GM18873 (cell line): ENCODE measurements at regions not wholly inside any gene's neighbourhood (a gene's known extent, or its start where the extent isn't known, plus 50 kb on each side); places are given as distances from the start of the nearest gene placed in this dataset.
A peak's percentile ranks its signal among the peaks of the same experiment; 100 is the strongest.
"Not testable (repeated sequence)": the region's sequence is repeated elsewhere in the genome, so short reads cannot be mapped to it uniquely, and the experiment has no call there.

Experiments
- ATAC-seq: cut with Tn5 transposase; IDR thresholded peaks from one replicate; pipeline ENCODE4 v1.9.1; 2021; ENCODE audit warnings: mild to moderate bottlenecking, moderate library complexity, moderate number of reproducible peaks; ENCODE audit not compliant: unreplicated experiment, low FRiP score

DNA sequence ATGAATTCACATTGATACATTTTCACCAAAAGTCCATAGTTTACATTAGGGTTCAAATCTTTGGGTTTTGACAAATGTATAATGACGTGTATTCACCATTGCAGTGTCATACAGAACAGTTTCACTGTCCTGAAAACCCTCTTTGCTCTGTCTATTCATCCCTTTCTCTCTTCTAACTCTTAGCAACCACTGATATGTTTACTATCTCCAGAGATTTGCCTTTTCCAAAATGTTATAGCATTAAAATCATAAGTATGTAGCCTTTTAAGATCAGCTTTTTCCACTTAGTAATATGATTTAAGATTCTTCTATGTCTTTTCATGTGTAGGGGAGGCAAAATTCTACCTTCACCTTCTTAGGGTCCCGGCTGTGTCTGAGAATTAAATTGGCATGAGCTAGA, 203.8 kb downstream of the TPRG1 start:
- no peak for ATAC-seq

DNA sequence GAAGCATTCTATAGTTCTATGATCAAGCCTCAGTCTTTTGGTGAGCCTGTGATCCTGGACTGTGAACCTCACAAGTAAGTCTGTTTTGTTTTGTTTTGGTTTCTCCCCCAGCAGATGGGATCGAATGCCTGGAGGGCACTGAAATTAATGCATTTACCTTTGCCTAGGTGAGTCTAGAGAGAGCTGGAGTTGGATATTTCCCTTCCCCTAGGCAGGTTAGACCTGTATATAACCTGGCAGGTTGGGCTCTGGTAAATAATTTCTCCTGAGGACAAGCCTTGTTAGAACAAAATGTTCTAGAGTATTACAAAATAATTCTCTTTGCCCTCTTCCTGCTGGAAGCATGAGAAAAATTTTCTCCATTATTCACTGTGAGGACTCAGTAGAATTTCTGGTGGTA, 211.9 kb downstream of the TPRG1 start:
- no peak for ATAC-seq

DNA sequence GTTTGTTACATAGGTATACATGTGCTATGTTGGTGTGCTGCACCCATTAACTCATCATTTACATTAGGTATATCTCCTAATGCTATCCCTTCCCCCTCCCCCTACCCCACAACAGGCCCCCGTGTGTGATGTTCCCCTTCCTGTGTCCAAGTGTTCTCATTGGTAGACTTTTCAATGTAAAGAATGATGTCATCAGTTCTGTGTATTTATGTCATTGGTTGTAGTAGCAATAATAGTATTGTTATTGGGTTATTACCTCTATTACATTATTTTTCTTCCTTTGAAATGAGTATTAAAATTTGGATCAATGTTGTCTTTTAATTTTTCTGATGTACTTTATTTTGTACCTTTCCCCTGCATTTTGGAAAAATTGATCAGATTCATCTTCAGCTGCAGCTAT, 214.1 kb downstream of the TPRG1 start:
- not testable (repeated sequence) for ATAC-seq

DNA sequence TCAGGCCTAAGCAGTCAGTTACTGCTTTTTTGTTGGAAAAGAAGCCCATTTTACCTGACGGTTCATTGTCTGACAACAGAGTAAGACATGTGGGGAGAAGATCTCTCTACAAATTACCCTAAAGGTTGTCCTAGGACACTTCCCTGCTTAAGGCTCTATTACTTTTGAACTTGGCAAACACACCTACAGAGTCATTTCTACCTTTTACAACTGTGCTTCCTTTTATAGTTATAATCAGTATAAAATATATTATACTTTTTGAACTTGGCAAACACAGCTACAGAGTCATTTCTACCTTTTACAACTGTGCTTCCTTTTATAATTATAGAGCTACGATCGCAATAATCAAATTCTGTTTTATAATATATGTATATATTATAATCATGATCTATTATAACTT, 215.0 kb downstream of the TPRG1 start:
- no peak for ATAC-seq

DNA sequence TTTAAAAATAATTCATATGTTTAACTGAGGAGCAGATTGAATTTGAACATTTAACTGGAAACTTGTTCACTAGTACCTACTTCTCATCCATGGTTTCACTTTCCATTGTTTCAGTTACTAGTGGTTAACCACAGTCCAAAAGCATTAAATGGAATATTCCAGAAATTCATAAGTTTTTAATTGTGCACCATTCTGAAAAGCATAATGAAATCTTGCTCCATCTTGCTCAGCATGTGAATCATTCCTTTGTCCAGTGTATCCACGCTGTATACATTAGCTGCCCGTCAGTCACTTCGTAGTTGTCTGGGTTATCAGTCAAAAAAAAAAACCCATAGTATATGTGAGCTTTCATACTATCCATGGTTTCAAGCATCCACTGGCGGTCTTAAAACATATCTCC, 217.6 kb downstream of the TPRG1 start:
- ATAC-seq, result no peak

DNA sequence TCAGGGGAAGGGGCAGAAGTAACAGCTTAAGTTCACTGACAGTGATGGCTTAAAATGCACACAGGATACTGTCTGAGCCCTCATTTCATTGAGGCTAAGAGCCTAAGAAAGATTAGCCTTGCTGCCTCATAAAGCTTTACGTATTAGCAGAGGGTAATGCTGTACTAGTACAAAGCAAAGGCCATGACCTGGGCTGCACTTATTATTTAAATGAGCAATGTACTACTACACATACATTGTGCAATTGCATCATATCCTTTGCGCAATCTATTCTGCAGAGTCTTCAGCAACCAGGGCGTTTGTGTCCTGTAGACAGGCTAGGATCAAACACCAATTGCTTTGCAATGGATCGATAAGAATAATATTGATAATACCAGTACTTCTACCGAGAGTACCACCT, 221.8 kb downstream of the TPRG1 start:
- no peak for ATAC-seq

DNA sequence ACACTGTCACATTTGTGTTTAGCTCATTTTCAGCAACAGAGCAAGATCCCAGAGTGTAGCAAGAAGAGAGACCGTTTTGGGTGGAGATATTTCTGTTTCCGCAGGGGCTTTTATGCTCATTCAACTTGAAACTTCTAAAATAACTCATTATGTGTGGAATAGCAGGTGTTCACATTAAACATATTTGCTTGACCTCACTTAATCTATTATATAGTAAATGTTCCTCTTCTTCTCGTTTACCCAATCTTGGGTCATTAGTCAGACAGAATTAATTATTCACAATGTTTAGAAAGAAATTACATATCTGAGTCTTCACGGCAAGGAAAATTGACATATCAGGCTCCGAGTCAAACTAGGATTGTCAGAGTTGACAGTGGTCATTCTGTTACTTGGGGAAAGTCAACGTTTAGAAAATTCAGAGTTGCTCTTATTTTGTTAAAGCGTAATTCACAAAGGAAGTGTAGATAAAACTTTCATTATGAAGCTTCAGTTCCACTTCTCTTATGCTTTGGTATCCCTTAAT, 222.9 kb downstream of the TPRG1 start:
- ATAC-seq, result peak; percentile 92

DNA sequence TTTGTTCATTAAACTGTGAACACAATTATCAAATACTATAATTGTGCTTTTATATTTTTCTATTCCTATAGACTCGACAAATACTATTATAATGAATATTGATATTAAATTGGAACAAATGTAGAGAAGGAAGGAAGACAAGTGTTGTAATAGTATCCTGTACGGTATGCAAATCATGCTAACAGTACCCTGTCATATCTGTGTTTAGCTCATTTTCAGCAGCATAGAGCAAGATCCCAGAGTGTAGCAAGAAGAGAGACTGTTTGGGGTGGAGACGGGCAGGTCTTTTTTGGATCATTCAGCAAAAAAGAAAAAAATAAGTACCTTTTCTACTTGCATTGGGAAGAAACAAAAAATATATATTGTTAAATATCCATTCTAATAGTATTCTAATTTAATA, 224.1 kb downstream of the TPRG1 start:
- no peak for ATAC-seq

DNA sequence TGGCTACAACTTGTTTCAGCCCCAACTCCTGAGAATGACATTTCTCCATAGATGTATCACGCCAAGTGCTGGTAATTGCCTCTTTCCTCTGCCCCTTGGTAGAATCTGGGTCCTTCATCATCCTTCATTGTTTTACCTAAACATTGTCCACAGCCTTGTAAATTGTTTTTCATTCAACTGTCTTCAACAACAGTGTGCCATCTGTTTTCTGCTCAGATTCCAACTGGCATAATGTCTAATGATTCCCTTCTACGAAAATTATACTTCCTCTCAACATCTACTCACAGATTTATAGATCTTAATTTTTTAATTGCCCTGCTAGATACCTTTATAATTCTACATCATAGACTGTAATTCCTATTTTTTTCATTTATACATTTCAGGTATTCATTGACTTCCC, 226.9 kb downstream of the TPRG1 start:
- ATAC-seq, result no peak

DNA sequence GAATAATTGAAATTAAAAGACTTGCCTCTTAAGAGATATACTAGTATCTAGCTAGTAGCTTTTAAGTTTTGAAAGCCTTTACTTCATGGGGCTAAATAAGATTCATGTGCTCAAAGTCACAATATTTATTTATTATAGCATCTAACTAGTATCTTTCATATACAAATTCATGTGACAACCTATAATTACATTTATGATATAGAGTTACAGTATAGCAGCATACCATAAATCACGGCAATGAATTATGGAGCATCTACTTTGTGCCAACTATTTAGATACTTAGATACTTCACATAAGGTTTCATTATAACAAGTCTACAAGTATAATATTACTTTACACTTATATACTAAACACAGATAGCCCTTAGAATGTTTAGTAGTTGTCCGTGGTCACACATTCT, 229.4 kb downstream of the TPRG1 start:
- no peak for ATAC-seq

DNA sequence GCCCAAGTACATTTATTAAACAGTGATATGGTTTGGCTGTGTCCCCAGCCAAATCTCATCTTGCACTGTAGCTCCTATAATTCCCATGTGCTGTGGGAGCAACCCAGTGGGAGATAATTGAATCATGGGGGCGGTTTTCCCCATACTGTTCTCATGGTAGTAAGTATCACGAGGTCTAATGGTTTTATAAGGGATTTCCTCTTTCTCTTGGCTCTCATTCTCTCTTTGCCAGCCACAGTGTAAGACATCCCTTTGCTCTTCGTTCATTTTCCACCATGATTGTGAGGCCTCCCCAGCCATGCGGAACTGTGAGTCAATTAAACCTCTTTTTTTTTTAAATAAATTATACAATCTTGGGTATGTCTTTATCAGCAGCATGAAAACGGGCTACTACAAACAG, 228.0 kb upstream of the TP63 start:
- no peak for ATAC-seq

DNA sequence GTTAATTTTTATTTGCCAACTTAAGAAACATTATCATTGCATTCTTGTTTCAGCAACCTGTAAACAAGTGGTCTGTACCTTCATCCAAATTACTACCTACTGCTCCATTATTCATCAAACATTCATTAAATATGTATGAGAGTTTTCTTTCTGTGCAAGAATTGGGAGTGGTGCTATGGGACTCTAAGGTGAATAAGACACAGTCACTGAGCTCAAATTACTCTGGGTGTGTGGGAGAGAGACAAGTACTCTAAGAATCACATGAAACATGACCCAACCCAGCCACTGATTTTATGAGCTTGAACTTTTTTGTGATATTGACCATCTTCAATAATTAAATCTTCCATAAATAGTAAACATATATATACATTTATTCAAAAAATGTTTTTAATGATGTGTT, 227.2 kb upstream of the TP63 start:
- ATAC-seq, result no peak

DNA sequence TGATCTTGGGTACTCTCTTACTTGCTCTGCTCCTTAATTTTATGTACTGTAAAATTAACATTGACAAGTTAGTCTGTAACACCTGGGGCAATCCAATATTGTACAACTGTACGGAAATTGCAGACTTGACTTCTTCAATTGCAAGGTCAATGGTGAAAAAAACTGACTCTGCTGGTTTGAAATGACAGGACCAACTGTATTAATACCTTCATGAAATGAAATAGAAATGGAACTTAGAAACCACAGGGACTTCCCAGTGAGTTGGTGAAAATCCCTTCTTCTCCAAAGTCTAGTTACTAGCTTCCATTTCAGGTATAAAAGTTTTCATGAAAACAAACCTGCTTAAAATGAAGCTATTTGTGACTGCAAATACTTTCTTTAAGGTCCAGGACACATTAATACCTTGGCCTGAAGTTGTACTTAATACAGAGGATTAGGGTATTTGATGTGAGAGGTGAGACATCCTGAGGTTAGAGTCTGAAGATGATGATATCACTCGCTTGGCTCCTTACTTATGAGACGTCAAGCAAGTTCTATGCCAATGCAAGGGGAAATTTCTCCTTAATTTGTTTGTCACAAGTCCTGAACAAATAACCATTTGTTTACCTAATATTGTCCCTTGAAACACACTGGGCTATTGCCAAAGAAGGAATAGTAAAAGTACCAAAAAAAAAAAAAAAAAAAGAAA, 226.2 kb upstream of the TP63 start:
- no peak for ATAC-seq

DNA sequence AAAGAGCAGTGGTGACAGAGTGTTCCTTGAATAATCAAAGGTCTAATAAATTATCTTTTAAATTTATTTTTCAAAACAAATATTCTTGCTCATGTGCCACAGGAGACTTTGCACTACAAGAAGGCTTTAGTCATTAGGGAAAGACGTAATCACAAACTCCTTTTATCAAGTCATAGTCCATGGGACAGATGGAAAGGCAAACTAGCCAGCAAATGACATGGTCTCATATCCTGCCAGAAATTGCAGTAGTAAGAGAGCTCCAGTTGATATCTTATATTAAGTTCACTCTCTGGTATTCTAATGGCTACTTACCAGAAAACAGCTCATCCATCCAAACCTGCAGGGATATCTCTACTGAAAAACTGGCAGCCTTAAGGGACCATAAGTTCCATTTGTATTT, 225.0 kb upstream of the TP63 start:
- ATAC-seq, result no peak

DNA sequence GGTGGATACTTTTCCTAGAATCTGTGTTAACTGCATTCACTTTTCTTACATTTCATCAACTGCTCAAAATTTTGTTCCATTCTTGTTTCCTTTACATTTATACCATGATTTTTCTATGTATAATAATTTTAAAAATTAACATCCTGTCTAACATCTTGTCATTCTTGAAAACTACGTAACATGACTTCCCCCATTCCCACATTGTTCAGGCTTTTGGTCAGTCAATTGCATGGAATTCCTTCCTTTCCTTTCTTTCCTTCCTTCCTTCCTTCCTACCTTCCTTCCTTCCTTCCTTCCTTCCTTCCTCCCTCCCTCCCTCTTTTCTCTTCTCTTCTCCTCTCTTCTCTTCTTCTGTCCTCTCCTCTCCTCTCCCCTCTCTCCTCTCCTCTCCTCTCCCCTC, 220.7 kb upstream of the TP63 start:
- no peak for ATAC-seq

DNA sequence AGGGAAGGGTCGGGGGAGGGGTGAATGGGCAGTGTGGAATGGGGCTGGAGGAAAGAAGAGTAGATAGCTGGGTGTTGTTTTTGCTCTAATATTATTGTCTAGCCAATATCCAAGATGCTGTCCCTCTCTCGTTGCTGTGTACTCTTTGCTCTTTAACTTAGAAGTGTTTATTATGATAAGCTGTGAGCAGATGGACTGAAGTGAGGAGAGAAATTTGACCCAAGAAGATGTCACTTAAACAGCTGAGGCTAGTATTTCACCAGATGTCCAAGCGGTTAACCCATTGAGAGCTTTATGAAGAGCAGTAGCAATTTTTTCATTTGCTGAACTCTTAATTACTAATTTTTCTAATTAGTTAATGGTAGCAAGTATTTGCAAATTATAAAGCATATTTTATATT, 212.2 kb upstream of the TP63 start:
- ATAC-seq, result no peak

DNA sequence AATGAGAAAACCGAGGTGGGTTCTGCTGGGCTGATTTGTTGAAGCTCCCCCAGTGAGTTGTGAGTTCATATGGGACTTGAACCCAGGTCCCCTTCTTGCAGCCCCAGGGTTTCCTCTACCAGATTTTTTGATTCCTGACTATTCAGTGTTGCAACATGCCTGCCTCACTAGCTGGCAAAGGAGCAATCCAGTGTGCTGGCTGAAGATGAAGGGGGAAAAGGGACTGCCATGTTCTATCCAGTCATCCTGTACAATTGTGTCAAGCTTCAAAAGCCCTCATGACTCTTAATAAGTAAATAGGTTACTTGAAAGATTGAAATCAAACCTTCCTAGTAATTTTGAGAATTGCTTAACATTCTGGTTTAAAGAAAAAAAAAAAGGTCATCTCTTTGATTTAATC, 211.5 kb upstream of the TP63 start:
- ATAC-seq, result no peak

DNA sequence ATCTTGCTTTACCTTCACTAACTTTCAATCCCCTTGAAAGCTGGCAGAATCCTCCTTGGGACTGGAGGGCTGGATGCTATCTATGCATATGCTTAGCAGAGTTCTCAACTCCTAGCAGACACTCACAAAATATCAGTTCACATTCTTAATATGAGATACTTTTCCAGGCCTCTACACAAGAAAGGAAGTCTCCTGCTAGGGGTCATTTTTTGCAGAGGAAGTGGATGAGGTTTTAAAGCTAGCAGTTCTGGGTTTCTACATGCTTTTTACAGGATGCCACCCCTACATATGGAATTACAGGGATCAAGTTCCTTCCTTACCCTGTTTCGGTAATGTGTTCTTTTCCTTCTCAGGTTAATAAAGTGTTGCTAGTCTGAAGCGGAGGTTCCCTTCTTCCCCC, 206.3 kb upstream of the TP63 start:
- no peak for ATAC-seq

DNA sequence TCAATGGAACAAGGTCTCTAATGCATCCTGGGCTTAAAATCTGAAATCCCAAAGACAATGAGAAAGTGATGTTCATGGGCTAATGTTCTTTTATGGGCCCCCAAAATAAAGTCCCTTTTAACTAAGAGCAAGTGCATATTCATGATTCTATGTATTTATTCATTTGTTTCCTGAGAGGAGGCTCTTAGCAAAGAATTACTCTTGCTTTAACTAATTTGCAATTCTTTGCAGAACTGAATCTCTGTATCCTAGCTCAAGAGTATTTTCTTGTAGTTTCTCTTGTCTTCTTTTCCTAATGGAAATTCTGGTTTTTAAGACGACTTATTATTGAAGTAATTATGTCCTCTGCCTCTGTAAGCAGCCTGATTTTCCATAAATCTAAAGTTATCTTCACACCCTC, 202.2 kb upstream of the TP63 start:
- ATAC-seq, result no peak

DNA sequence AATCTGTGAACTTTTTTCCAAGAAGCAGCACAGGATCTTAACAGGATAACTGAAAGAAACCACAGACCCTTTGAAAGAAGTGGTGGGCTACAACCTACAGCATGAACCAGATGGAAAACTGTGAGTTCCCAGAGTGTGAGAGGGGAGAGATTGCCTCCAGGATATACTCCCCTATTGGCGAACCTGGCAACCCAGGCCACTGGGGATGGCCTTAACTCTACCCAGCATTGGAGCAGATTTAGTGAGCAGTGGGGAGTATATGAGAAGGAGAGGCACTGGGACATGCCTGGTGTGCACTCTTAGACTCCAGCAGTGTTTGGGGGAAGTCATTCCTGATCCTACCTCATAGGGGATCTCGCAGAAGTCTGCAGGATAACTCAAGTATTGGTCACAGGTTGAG, 201.0 kb upstream of the TP63 start:
- no peak for ATAC-seq

DNA sequence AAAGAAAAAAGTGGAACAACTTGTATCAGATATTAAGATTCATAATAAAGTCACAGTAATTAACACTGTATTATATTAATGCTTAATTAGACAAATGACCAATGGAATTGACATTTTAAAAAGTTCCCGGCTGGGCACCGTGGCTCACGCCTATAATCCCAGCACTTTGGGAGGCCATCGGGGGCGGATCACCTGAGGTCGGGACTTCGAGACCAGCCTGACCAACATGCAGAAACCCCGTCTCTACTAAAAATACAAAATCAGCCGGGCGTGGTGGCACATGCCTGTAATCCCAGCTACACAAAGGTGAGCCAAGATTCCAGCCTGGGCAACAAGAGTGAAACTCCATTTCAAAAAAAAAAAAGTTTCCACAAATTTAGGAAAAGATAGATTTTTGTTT, 188.9 kb upstream of the TP63 start:
- not testable (repeated sequence) for ATAC-seq

DNA sequence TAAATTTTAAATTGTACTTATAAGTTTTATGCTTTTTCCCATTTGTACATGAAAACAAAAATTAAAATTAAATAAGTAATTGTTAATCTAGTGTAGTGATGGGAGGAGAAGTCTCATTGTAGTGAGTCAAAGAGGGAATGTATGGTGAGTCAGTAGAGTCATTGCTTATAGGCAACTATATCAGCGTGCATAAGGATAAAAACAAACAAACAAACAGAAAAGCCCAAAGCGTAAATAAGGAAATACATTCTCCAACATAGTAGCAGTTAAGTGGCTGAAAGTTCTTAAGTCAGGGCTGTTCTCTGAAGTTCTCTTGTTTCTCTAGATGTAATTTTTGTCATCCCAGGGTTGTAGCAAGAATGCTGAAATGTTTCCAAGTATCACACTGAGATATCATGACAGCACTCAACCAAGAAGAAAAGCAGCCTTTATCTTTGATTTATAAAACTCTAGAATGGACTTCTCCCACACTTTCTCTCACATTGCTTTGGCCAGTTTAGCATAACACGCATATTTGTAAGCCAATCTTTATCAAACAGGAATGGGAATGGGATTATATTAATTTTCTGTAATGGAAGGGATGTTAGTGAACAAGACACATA, 184.1 kb upstream of the TP63 start:
- ATAC-seq, result no peak
